OCI-LY3 (cell line): ENCODE measurements at regions not wholly inside any gene's neighbourhood (a gene's known extent, or its start where the extent isn't known, plus 50 kb on each side); places are given as distances from the start of the nearest gene placed in this dataset.

Experiments
- H2AFZ ChIP-seq: fragments of 200-600, 300-600 bp; shearing (Covaris generic); 2 replicates; pipeline ENCODE4 v1.6.0; 2014; ENCODE audit warnings: antibody characterized with exemption, low read depth, low read length
- H3K27ac ChIP-seq: fragments of 200-600, 300-600 bp; sonication (generic); 2 replicates; pipeline ENCODE4 v1.5.1; 2014; ENCODE audit warnings: mild to moderate bottlenecking, low read length, moderate library complexity, mixed read lengths
- H3K27me3 ChIP-seq: fragments of 200-600, 300-600 bp; sonication (generic); 2 replicates; pipeline ENCODE4 v1.6.1; 2014; ENCODE audit warnings: low read depth, low read length, mixed read lengths
- H3K36me3 ChIP-seq: fragments of 200-600, 300-600 bp; sonication (generic); replicated peaks from 2 replicates; pipeline ENCODE3; 2014; ENCODE audit warnings: low read depth, low read length, mixed read lengths
- H3K4me1 ChIP-seq: fragments of 300-600, 200-600 bp; sonication (generic); 2 replicates; pipeline ENCODE4 v1.6.1; 2014; ENCODE audit warnings: low read length, mixed read lengths
- H3K4me2 ChIP-seq: fragments of 200-600, 300-600 bp; sonication (generic); 2 replicates; pipeline ENCODE4 v1.6.1; 2014; ENCODE audit warnings: low read length, mixed read lengths
- H3K4me3 ChIP-seq: fragments of 300-600, 200-600 bp; sonication (generic); 2 replicates; pipeline ENCODE4 v1.5.1; 2014; ENCODE audit warnings: antibody characterized with exemption, mild to moderate bottlenecking, low read length, moderate library complexity
- H3K79me2 ChIP-seq: fragments of 300-600, 200-600 bp; shearing (Covaris generic); 2 replicates; pipeline ENCODE4 v1.6.1; 2014; ENCODE audit warnings: mild to moderate bottlenecking, low read length, mixed read lengths
- H3K9ac ChIP-seq: fragments of 300-600, 200-600 bp; shearing (Covaris generic); 2 replicates; pipeline ENCODE4 v1.6.0; 2014; ENCODE audit warnings: mild to moderate bottlenecking, low read length, moderate library complexity
- H3K9me3 ChIP-seq: fragments of 200-600, 300-600 bp; shearing (Covaris generic); 2 replicates; pipeline ENCODE4 v1.6.1; 2014; ENCODE audit warnings: low read length, mixed read lengths; ENCODE audit not compliant: insufficient read depth
- H4K20me1 ChIP-seq: fragments of 200-600, 300-600 bp; sonication (generic); 2 replicates; pipeline ENCODE4 v1.6.1; 2016; ENCODE audit warnings: low read length, mixed read lengths; ENCODE audit not compliant: insufficient read depth
- CTCF ChIP-seq: fragments of 200-600, 300-600 bp; sonication (generic); IDR thresholded peaks from 2 replicates; pipeline ENCODE4 v1.5.1; 2014; ENCODE audit warnings: antibody characterized with exemption, low read length, low read depth
- EZH2phosphoT487 ChIP-seq: fragments of 200-600 bp; shearing (Covaris generic); IDR thresholded peaks from 2 replicates; pipeline ENCODE4 v1.6.1; 2018; ENCODE audit warnings: antibody characterized with exemption, mixed run types, low read depth

DNA sequence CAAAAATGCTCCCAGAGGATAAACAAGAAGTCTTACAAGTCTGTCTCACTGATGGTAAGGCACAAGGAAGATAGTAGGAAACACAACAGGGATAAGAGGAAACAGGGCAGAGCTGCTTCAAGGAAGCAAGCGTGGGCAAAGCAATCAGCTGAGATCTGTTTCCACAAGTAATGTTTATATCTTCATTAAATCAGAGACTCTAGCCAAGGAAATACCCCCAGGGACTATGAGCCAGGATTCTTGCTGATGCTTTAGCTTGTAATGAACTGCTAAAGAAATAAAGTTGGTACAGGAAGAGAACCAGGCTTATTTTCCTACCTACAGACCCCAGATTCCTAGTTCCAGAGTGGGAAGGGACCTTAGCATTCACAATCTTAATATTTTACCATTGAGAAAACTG lies 112.7 kb upstream of the C3orf80 start:
- no peak overlapping the region for H3K9ac ChIP-seq
- H3K27ac ChIP-seq = no peak overlapping the region
- H3K27me3 ChIP-seq = no peaks in the 10 kb centered on the region
- no peak overlapping the region for H3K4me3 ChIP-seq
- no peaks in the 10 kb centered on the region for H3K79me2 ChIP-seq
- H3K4me2 ChIP-seq = no peak overlapping the region
- H3K9me3 ChIP-seq = no peaks in the 10 kb centered on the region
- TF ChIP-seq EZH2phosphoT487 (no peak), CTCF (no peak)
- H3K4me1 ChIP-seq = no peaks in the 10 kb centered on the region
- no peaks in the 10 kb centered on the region for H4K20me1 ChIP-seq
- no peaks in the 10 kb centered on the region for H3K36me3 ChIP-seq
- H2AFZ ChIP-seq = no peak overlapping the region

DNA sequence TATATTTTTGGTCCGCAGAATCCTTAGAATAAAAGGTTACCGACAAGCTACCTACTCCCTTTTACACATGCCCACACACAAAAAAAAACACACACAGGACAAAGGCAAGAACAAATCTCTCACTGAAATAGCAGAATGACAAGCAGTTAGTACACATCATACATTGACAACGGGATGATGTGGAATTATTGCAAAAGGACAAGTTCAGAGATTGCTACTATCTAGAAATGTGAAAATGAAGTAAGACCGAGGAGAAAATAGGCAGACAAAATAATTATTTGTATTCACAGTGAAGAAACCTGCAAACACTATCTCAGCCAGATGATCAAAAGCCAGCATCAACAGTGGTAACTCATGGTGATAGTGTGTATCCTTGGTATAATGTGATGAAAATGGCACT lies 112.2 kb upstream of the C3orf80 start:
- TF ChIP-seq CTCF (no peak), EZH2phosphoT487 (no peak)
- Histone ChIP-seq H3K27ac (no peak overlapping the region), H3K4me3 (no peak overlapping the region), H3K9me3 (no peaks in the 10 kb centered on the region), H2AFZ (no peak overlapping the region), H3K4me2 (no peak overlapping the region), H3K27me3 (no peaks in the 10 kb centered on the region), H3K79me2 (no peaks in the 10 kb centered on the region), H3K4me1 (no peaks in the 10 kb centered on the region), H4K20me1 (no peaks in the 10 kb centered on the region), H3K9ac (no peak overlapping the region), H3K36me3 (no peaks in the 10 kb centered on the region)

- H3K79me2 ChIP-seq = no peaks in the 10 kb centered on the region
- TF ChIP-seq EZH2phosphoT487 (no peak), CTCF (no peak)
- no peak overlapping the region for H2AFZ ChIP-seq
- no peaks in the 10 kb centered on the region for H3K36me3 ChIP-seq
- no peaks in the 10 kb centered on the region for H3K4me1 ChIP-seq
- no peaks in the 10 kb centered on the region for H3K9me3 ChIP-seq
- no peak overlapping the region for H3K4me2 ChIP-seq
- H3K27ac ChIP-seq = no peak overlapping the region
- H4K20me1 ChIP-seq = no peaks in the 10 kb centered on the region
- no peak overlapping the region for H3K9ac ChIP-seq
- H3K4me3 ChIP-seq = no peak overlapping the region
- H3K27me3 ChIP-seq = no peaks in the 10 kb centered on the region
These were observed 110.7 kb upstream of the C3orf80 start for GRCh38 chr3:160114355-160114995.

DNA sequence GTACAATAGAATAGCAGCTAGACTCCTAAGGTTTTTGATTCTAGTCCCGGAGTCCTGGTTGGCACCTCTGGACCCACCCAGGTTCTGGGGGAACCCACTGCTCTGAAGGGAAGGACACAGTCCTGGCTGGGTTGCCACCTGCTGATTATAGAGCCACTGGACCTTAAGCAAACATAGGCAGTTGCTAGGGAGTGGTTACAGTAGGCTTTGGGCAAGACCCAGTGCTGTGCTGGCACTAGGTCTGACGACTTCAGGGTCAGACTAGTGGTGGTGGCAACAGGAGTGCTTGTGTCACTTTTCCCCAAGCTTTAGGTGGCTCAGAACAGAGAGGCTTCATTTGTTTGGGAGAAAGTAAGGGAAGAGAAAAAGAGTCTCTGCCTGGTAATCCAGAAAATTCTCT lies 109.8 kb upstream of the C3orf80 start:
- Histone ChIP-seq H3K4me3 (no peak overlapping the region), H3K9me3 (no peaks in the 10 kb centered on the region), H3K4me2 (no peak overlapping the region), H3K27ac (no peak overlapping the region), H3K36me3 (no peaks in the 10 kb centered on the region), H3K27me3 (no peaks in the 10 kb centered on the region), H3K9ac (no peak overlapping the region), H3K79me2 (no peaks in the 10 kb centered on the region), H3K4me1 (no peaks in the 10 kb centered on the region), H4K20me1 (no peaks in the 10 kb centered on the region), H2AFZ (no peak overlapping the region)
- TF ChIP-seq EZH2phosphoT487 = no peak
- no peak for TF ChIP-seq CTCF
